Upper lobe of left lung (tissue), 6 donors: ENCODE measurements at regions not wholly inside any gene's neighbourhood (a gene's known extent, or its start where the extent isn't known, plus 50 kb on each side); places are given as distances from the start of the nearest gene placed in this dataset.
"Not testable (repeated sequence)": the region's sequence is repeated elsewhere in the genome, so short reads cannot be mapped to it uniquely, and the experiment has no call there.

Experiments used
- ATAC-seq, 2 donors: fragments of 200-7000 bp; cut with Tn5 transposase; one replicate each; pipeline ENCODE4 v1.9.1; 2022; ENCODE audit warnings: mild to moderate bottlenecking in 2 of 2, moderate library complexity in 2 of 2; ENCODE audit not compliant: low FRiP score in 2 of 2
- DNase-seq, 2 donors: peaks; one replicate each; pipeline ENCODE4 v3.0.0-alpha.2; 2019 to 2020
- H3K27ac ChIP-seq, 4 donors: fragments of 200-600 bp; sonication (generic); one replicate each; pipeline ENCODE4 v1.5.1; 2016 to 2019
- H3K27me3 ChIP-seq, 4 donors: fragments of 200-600 bp; sonication (generic); one replicate each; pipeline ENCODE4 v1.5.1; 2017 to 2019
- H3K36me3 ChIP-seq, 4 donors: fragments of 200-600 bp; sonication (generic); one replicate each; pipeline ENCODE4 v1.5.1; 2016 to 2019
- H3K4me1 ChIP-seq, 4 donors: fragments of 200-600 bp; sonication (generic); one replicate each; pipeline ENCODE4 v1.5.1; 2018 to 2019
- H3K4me3 ChIP-seq, 4 donors: fragments of 200-600 bp; sonication (generic); one replicate each; pipeline ENCODE4 v1.5.1; 2017 to 2019; ENCODE audit warnings: mild to moderate bottlenecking in 2 of 4, moderate library complexity in 1 of 4
- H3K9me3 ChIP-seq, 4 donors: fragments of 200-600 bp; sonication (generic); one replicate each; pipeline ENCODE4 v1.5.1; 2018 to 2019
- WGBS, 2 donors: methylation state at CpG; one replicate each; pipeline ENCODE4 v1.1.5; 2017 to 2018; 5-methylcytosine and 5-hydroxymethylcytosine counted together
- donor health status: DM: no; HTN: no; CAD: no; lungs with moderate emphysema.
- donor health status: DM: no; HTN: yes; CAD: no; lungs with severe emphysema.

DNA sequence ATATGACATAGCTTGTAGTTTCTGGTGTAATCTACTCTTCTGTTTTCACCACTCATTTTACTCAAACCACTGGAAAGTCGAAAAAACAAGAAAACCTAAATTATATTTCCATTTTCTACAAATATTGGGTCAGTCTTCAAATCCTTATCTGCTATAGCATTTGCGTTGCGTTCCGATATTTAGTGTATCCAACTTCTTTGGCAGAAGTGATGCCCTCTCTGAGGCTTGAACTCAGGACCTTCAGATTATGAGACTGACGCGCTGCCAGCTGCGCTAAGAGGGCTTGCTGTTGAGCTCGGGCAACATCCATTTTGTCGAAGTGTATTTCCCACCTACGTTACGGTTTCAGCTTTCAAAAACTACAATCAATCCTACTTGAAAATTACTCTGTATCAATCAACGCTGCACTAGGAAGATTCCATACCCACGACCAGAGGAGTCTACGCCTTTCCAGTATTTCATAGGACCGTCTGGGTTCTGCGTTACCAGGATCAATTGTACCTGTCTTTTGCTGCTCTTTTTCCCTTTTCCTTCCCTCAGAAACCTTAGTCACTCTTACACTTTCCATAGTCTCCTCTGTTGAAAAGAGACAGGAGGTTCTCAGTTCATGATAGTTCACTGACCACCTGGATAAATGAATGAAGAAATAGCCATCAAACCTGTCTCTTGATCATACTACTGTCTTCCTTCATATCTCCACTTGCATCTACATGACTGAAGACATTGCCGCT is 140.5 kb upstream of the ZNF322 start:
- not testable (repeated sequence) for H3K9me3 ChIP-seq, H3K27me3 ChIP-seq, H3K36me3 ChIP-seq, ATAC-seq, DNase-seq, H3K4me3 ChIP-seq, H3K4me1 ChIP-seq, H3K27ac ChIP-seq
- no CpG with 5 or more reads among the region's 17 CpGs for WGBS, 2 donors

DNA sequence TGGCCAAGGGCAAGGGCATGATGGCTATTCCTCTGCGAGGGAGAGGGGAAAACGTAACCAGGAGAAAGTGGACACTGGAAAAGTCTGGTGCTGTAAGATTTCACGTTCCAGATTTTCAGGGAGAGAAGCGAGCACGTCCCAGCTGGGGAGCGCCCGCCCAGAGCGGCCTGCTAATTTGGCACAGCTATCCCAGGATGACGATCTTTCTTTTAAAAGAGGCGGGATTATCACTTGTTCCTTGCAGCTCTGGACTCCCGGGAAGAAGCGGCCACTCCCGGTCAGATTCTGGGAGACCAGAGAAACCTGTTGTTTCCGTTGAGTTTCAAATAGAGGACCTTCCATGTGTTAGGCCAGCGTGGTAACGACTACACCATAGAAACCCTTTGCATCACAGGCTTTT is 144.2 kb upstream of the ZNF322 start:
- not testable (repeated sequence) for DNase-seq, H3K4me1 ChIP-seq, ATAC-seq, H3K9me3 ChIP-seq, H3K4me3 ChIP-seq, H3K27me3 ChIP-seq, H3K36me3 ChIP-seq, H3K27ac ChIP-seq
- WGBS, 2 donors, result no CpG with 5 or more reads among the region's 16 CpGs

DNA sequence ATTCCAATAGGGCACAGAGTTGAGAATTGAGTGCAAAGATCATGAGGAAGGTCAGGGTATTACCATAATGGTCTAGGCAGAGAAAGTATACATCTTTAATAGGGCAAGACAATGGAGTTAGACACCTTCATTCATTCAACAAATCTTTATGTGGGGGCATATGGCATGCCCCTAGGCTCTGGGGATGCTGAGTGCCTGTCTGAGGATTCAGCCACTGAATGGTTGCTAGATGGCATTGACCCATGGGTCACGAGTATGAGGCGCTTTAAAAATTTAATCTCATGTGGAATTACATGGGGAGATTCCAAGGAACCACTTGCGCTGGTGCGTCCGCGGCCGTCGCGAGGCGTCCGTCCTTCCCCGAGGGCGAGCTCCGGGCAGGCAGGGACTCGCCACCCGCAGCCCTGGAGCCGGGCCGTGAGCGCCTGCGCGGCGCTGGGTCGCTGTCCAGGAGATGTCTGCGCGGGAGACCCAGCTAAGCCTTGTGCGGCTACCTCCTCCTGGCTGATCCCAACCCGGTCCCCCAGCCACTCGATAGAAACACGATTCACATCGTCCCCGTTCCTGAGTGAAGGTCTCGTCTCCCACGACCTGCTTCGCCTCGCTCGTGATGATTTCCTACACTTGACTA is 152.1 kb upstream of the ZNF322 start:
- not testable (repeated sequence) for H3K4me1 ChIP-seq, H3K27ac ChIP-seq, ATAC-seq, H3K9me3 ChIP-seq, H3K27me3 ChIP-seq, H3K36me3 ChIP-seq, DNase-seq, H3K4me3 ChIP-seq
- WGBS, 2 donors, result no CpG with 5 or more reads among the region's 36 CpGs

DNA sequence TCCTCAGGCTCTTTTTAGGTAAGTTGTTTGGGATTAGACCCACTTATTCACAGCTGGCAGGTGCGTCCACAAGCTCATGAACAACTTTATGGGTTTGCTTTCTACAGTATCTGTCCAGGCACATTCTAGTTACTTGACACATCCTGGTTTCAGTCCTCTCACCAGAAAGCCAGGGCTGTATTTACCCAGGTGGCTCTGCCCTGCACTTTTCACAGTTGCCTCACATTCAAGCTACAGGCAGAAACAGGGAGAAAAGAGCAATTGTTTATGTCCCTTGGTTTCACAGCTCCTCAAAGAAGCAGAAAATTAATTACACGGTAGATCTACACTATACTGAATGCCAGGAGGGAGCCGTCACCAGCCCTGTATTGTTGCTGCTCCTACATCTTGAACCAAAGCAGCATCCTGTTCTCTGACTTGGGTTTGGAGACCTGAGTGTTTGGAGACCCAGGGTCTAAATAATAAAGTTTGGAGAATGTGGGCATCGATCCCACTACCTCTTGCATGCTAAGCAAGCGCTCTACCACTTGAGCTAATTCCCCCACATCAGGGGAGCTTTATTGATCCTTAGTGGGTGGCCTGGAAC is 159.2 kb upstream of the ZNF322 start:
- H3K4me3 ChIP-seq, H3K27me3 ChIP-seq, H3K9me3 ChIP-seq, DNase-seq, H3K4me1 ChIP-seq, H3K36me3 ChIP-seq, ATAC-seq, H3K27ac ChIP-seq: not testable (repeated sequence)
- no CpG with 5 or more reads among the region's 5 CpGs for WGBS, 2 donors

DNA sequence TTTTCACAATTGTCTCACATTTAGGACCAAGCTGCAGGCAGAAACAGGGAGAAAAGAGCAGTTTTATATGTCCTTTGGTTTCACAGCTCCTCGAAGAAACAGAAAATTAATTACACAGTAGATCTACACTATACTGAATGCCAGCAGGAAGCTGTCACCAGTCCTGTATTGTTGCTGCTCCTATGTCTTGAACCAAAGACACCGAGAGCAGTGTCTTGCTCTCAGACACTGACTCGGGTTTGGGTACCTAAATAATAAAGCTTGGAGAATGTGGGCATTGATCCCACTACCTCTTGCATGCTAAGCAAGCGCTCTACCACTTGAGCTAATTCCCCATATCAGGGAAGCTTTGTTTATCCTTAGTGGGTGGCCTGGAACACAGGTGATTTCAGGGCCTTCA is 168.4 kb upstream of the ZNF322 start:
- WGBS, 2 donors, result no CpG with 5 or more reads among the region's 4 CpGs
- H3K4me3 ChIP-seq, DNase-seq, H3K4me1 ChIP-seq, H3K9me3 ChIP-seq, H3K36me3 ChIP-seq, H3K27me3 ChIP-seq, H3K27ac ChIP-seq, ATAC-seq: not testable (repeated sequence)

DNA sequence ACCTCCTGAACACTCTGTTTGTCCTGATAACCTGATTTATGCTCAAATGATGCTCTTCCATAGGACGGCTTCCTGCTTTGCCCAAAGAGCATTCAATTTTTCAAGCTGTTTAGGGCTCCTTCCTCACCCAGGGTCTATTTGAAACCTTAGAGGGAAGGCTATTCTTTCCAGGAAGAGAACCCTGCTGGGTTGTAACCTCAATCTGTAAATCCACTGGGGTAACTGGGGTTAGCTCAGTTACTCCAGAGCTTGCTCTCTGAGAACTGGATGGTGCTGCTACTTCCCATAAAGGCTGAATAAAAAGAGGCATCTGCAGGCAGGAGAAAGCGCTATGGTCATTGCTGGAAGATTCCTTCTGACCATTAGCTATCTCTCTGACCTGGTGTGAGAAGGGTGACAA is 169.9 kb upstream of the ZNF322 start:
- not testable (repeated sequence) for H3K4me1 ChIP-seq, H3K27ac ChIP-seq, H3K4me3 ChIP-seq, H3K9me3 ChIP-seq, H3K36me3 ChIP-seq, DNase-seq, H3K27me3 ChIP-seq, ATAC-seq
- WGBS, 2 donors, result no CpG with 5 or more reads among the region's 2 CpGs

DNA sequence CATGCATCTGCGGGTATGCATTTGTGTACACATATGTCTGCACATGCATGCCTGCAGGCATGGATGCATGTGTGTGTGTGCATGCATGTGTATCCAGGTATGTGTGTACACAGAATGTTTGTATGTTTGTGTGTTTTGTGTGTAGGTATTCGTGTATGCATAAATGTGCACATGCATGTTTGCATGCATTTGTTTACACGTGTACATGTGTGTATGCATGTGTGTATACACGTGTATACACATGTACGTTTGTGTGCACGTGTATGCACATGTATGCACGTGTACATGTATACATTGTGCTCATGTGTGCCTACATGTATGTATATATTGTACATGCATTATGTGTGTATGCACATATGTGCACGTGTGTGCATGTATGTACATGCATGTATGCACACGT is 171.4 kb upstream of the ZNF322 start:
- 73 to 80% methylated on average over 8 of the region's 9 CpGs for WGBS, 2 donors
- not testable (repeated sequence) for H3K27me3 ChIP-seq
- peak in 1 of 2 donors; percentile 34 for ATAC-seq

DNA sequence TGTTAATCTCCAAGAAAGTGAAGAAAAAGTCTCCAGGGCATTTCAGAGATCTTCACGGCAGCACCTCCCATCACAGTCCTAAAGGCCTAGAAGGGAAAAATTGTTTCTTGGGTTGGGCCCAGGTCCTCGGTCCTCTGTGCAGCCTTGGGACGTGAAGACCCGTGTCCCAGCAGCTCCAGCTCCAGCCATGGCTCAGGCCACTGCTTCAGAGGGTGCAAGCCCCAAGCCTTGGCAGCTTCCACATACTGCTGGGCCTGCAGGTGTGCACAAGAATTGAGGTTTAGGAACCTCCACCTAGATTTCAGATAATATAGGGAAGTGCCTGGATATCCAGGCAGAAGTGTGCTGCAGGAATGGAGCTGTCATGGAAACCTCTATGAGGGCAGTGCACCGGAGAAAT is 176.2 kb upstream of the ZNF322 start:
- WGBS, 2 donors, result 91 to 98% methylated on average over 3 of the region's 5 CpGs

More for the DNA sequence above, 171.4 kb upstream of the ZNF322 start:
- H3K36me3 ChIP-seq, H3K4me3 ChIP-seq, H3K4me1 ChIP-seq, DNase-seq, H3K9me3 ChIP-seq, H3K27ac ChIP-seq: not testable (repeated sequence)

DNA sequence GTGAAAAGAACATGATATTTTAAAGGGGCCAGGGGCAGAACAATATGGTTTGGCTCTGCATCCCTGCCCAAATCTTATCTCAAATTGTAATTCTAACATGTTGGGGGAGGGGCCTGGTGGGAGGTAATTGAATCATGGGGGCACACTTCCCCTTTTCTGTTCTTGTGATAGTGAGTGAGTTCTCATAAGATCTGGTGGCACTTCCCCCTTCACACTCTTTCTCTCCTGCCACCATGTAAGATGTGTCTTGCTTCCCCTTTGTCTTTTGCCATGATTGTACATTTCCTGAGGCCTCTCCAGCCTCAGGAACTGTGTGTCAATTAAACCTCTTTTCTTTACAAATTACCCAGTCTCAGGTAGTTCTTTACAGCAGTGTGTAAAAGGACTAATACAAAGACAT is 177.1 kb upstream of the ZNF322 start:
- H3K4me1 ChIP-seq, H3K27ac ChIP-seq, H3K27me3 ChIP-seq, H3K36me3 ChIP-seq, ATAC-seq, H3K4me3 ChIP-seq, H3K9me3 ChIP-seq, DNase-seq: not testable (repeated sequence)

More for the DNA sequence above, 176.2 kb upstream of the ZNF322 start:
- ATAC-seq, H3K9me3 ChIP-seq, H3K27me3 ChIP-seq, H3K27ac ChIP-seq, H3K4me3 ChIP-seq, H3K36me3 ChIP-seq, H3K4me1 ChIP-seq: not testable (repeated sequence)
- peak in 1 of 2 donors; percentile 4 for DNase-seq

DNA sequence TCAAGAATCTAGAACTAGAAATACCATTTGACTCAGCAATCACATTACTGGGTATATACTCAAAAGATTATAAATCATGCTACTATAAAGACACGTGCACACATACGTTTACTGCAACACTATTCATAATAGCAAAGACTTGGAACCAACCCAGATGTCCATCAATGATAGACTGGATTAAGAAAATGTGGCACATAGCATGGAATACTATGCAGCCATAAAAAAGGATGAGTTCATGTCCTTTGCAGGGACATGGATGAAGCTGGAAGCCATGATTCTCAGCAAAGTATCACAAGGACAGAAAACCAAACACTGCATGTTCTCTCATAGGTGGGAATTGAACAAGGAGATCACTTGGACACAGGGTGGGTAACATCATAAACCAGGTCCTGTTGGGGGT is 185.3 kb upstream of the ZNF322 start:
- WGBS, 2 donors, result 84 to 86% methylated on average over 2 of the region's 2 CpGs
- not testable (repeated sequence) for H3K36me3 ChIP-seq, DNase-seq

DNA sequence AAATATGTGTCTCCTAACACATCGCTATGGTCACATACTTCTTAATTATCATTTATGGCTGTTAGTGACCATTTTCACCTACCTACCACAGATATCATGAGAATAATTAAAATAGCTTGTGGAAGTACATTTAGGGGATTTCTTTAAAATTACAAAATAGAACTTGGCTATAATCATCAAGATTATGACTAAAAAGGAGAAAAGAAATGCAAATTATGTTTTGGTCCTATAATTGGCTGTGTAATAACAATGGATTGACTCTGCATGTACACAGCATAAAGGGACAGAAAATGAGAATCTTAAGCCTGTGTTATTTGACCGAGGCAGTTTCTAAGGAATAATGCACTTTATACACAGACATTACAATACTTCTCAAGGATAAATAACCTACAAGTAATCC is 197.7 kb upstream of the ZNF322 start:
- H3K4me1 ChIP-seq, H3K9me3 ChIP-seq, H3K36me3 ChIP-seq, ATAC-seq, H3K27me3 ChIP-seq, H3K27ac ChIP-seq, DNase-seq, H3K4me3 ChIP-seq: not testable (repeated sequence)
- 0 to 74% methylated on average over 1 to 2 of the region's 2 CpGs for WGBS, 2 donors

More for the DNA sequence above, 185.3 kb upstream of the ZNF322 start:
- not testable (repeated sequence) for H3K27me3 ChIP-seq, H3K9me3 ChIP-seq, H3K27ac ChIP-seq, H3K4me3 ChIP-seq, H3K4me1 ChIP-seq, ATAC-seq

DNA sequence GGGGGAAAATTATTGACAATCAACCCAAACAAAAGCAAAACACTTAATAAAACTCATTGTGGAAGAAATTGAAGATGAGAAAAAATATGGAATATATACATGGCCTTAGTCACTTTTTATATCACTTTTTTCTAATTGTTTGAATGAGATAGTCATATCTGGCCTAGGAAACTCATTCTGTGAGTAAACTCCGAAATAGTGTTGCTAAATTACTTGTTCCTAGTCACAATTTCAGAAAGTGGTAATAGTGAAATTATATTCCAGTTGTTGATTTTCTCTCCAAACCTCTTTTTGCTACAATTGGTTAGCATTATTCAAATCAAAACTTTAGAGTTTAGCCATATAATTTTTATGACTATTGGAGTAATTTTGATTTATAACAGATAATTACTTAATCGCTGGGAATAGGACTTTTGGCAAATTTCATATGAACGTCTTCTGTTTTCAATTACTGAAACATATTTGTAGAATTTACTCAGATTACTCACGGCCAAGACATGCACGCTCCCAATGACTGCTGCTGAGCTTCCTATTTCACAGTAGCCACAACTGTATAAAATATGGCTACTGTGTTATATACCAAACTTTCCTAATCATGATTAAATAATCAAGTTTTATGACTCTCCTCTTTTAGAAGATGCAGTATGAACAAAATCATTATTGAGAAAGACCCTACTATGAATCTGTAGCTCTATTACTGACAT is 199.7 kb upstream of the ZNF322 start:
- not testable (repeated sequence) for H3K4me1 ChIP-seq, DNase-seq, H3K36me3 ChIP-seq, H3K4me3 ChIP-seq, H3K27ac ChIP-seq, H3K9me3 ChIP-seq, H3K27me3 ChIP-seq
- peak in 1 of 2 donors; percentile 59 for ATAC-seq
- WGBS, 2 donors, result 75 to 97% methylated on average over 4 to 5 of the region's 5 CpGs

DNA sequence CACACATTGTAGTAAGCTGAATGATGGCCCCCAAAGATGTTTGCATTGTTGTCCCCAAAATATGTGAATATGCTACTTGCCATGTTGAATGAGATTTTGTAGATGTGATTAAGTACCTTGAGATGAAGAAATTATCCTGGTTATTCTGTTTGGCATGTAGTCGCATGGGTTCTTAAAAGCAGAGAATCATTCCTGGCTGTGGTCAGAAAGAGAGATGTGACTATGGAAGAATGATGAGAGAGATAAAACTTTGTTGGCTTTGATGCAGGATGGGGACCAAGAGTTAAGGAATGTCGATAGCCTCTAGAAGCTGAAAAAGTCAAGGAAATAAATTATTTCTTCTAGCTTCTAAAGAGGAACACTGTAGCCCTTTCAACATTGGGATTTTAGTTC is 200.2 kb upstream of the ZNF322 start:
- not testable (repeated sequence) for H3K4me3 ChIP-seq, H3K27ac ChIP-seq, DNase-seq, ATAC-seq, H3K27me3 ChIP-seq, H3K36me3 ChIP-seq, H3K4me1 ChIP-seq, H3K9me3 ChIP-seq
- WGBS, 2 donors, result 91% methylated on average over 2 of the region's 2 CpGs
